A549 (cell line): ENCODE measurements at regions not wholly inside any gene's neighbourhood (a gene's known extent, or its start where the extent isn't known, plus 50 kb on each side); places are given as distances from the start of the nearest gene placed in this dataset.

Experiments
- ATAC-seq, 2 experiments: fragments of 200-7000 bp in 1 of 2; fragments of >200 bp in 1 of 2; cut with Nextera tagmentation in 1 of 2; cut with Tn5 transposase in 1 of 2; 3 replicates each; pipeline versions ENCODE4 v1.8.0 to v1.9.1; 2018 to 2020; ENCODE audit warnings: mild to moderate bottlenecking in 1 of 2, moderate library complexity in 1 of 2
- CTCF ChIA-PET: fragments of 300-600 bp; sonication (Branson Sonifier 250); formaldehyde crosslinking; extraction: SDS; loops from one replicate; lab custom pipeline; 2021; ENCODE audit warnings: antibody characterized with exemption, inconsistent platforms; lab: Yijun Ruan, JAX
- POLR2A ChIA-PET: fragments of 350-600 bp; formaldehyde crosslinking; extraction: SDS; loops from one replicate; lab custom pipeline; 2021; ENCODE audit warnings: antibody characterized with exemption, inconsistent platforms; lab: Yijun Ruan, JAX
- DNase-seq, 2 experiments: peaks; one replicate each; pipeline versions ENCODE4 v3.0.0 to v3.0.0-alpha.2; 2011 to 2016; ENCODE audit warnings: low read depth in 1 of 2, low spot score in 1 of 2
- FAIRE-seq: peaks from 2 replicates; lab custom pipeline; 2011; peaks lifted over from hg19 to GRCh38; lab: Jason Lieb, UNC
- H3K27ac ChIP-seq, 2 experiments: fragments of >200 bp; sonication (Bioruptor Twin); formaldehyde crosslinking; 3 replicates each; pipeline ENCODE4 v1.5.1; 2016 to 2017
- H3K4me1 ChIP-seq: fragments of >200 bp; sonication (Bioruptor Twin); formaldehyde crosslinking; 3 replicates; pipeline ENCODE4 v1.6.1; 2016
- H3K4me2 ChIP-seq: fragments of >200 bp; sonication (Bioruptor Twin); formaldehyde crosslinking; 3 replicates; pipeline ENCODE4 v1.6.1; 2016
- H3K4me3 ChIP-seq: fragments of >200 bp; sonication (Bioruptor Twin); formaldehyde crosslinking; 3 replicates; pipeline ENCODE4 v1.5.1; 2016
- H3K9me3 ChIP-seq: fragments of >200 bp; sonication (Bioruptor Twin); formaldehyde crosslinking; 3 replicates; pipeline ENCODE4 v1.6.1; 2016
- ATOH8 ChIP-seq: fragments of 250-450 bp; sonication (Bioruptor Pico); IDR thresholded peaks from 2 replicates; pipeline ENCODE4 v1.5.0; 2020; ENCODE audit warnings: low read depth, mild to moderate bottlenecking, moderate library complexity
- BHLHE40 ChIP-seq: IDR thresholded peaks from 2 replicates; pipeline ENCODE4 v1.6.1; 2012; ENCODE audit warnings: low read depth, low read length, inconsistent platforms
- CBX2 ChIP-seq: fragments of 200-600 bp; sonication (generic); IDR thresholded peaks from 2 replicates; pipeline ENCODE4 v1.6.1; 2016; ENCODE audit warnings: low read depth, mild to moderate bottlenecking, borderline replicate concordance
- CBX8 ChIP-seq: fragments of 200-600 bp; sonication (generic); IDR thresholded peaks from 2 replicates; pipeline ENCODE4 v1.6.1; 2016
- CHD4 ChIP-seq: fragments of 200-600 bp; sonication (generic); IDR thresholded peaks from 2 replicates; pipeline ENCODE4 v1.6.1; 2016; ENCODE audit warnings: antibody characterized with exemption, mild to moderate bottlenecking, borderline replicate concordance
- CTCF ChIP-seq: fragments of >200 bp; sonication (Bioruptor Twin); formaldehyde crosslinking; IDR thresholded peaks from 3 replicates; pipeline ENCODE4 v1.5.1; 2016
- EHF ChIP-seq: fragments of 250-450 bp; sonication (Bioruptor Pico); IDR thresholded peaks from 2 replicates; pipeline ENCODE4 v1.5.0; 2020; ENCODE audit warnings: mild to moderate bottlenecking
- EP300 ChIP-seq, 2 experiments: fragments of >200 bp; sonication (Bioruptor Twin); formaldehyde crosslinking; IDR thresholded peaks; 2 replicates in 1 of 2; 3 replicates in 1 of 2; pipeline ENCODE4 v1.6.1; 2016 to 2017
- ESRRA ChIP-seq: fragments of 150-350 bp; IDR thresholded peaks from 2 replicates; pipeline ENCODE4 v1.6.1; 2014; ENCODE audit warnings: mild to moderate bottlenecking, low read length, borderline replicate concordance
- HDAC2 ChIP-seq: fragments of 200-600 bp; sonication (generic); IDR thresholded peaks from 2 replicates; pipeline ENCODE4 v1.6.1; 2016
- HES2 ChIP-seq: fragments of >200 bp; sonication (Bioruptor Twin); formaldehyde crosslinking; IDR thresholded peaks from 2 replicates; pipeline ENCODE4 v1.6.1; 2016
- HEYL ChIP-seq: fragments of 250-450 bp; sonication (Bioruptor Pico); IDR thresholded peaks from 2 replicates; pipeline ENCODE4 v1.8.0; 2021; ENCODE audit warnings: mild to moderate bottlenecking, moderate library complexity
- HMGXB4 ChIP-seq: fragments of 250-450 bp; sonication (Bioruptor Pico); IDR thresholded peaks from 2 replicates; pipeline ENCODE4 v1.5.0; 2021; ENCODE audit warnings: mild to moderate bottlenecking, moderate library complexity, borderline replicate concordance
- HOXA7 ChIP-seq: fragments of 250-450 bp; sonication (Bioruptor Pico); IDR thresholded peaks from 2 replicates; pipeline ENCODE4 v1.5.0; 2020; ENCODE audit warnings: mild to moderate bottlenecking, moderate library complexity
- HOXB13 ChIP-seq: fragments of 250-450 bp; sonication (Bioruptor Pico); IDR thresholded peaks from 2 replicates; pipeline ENCODE4 v1.5.0; 2020; ENCODE audit warnings: low read depth, mild to moderate bottlenecking, moderate library complexity
- JUNB ChIP-seq: fragments of >200 bp; sonication (Bioruptor Twin); formaldehyde crosslinking; IDR thresholded peaks from 2 replicates; pipeline ENCODE4 v1.6.1; 2016
- KDM5A ChIP-seq: fragments of 200-600 bp; sonication (generic); IDR thresholded peaks from 2 replicates; pipeline ENCODE4 v1.6.1; 2016; ENCODE audit warnings: antibody characterized with exemption, mild to moderate bottlenecking
- MAFK ChIP-seq: fragments of 450-650 bp; IDR thresholded peaks from 2 replicates; pipeline ENCODE4 v1.6.1; 2014; ENCODE audit not compliant: partially characterized antibody
- MAZ ChIP-seq: fragments of 150-350 bp; IDR thresholded peaks from 2 replicates; pipeline ENCODE4 v1.6.1; 2014; ENCODE audit warnings: antibody characterized with exemption, low read depth, low read length, borderline replicate concordance
- NR3C1 ChIP-seq: fragments of >200 bp; sonication (Bioruptor Twin); formaldehyde crosslinking; IDR thresholded peaks from 3 replicates; pipeline ENCODE4 v1.6.1; 2017
- PBX3 ChIP-seq: IDR thresholded peaks from 2 replicates; pipeline ENCODE4 v1.6.1; 2012
- PHF8 ChIP-seq: fragments of 200-600 bp; sonication (generic); IDR thresholded peaks from 2 replicates; pipeline ENCODE4 v1.6.1; 2016; ENCODE audit warnings: low read depth, mild to moderate bottlenecking, antibody characterized with exemption, moderate library complexity, borderline replicate concordance
- POLR2AphosphoS2 ChIP-seq: conservative IDR thresholded peaks from 2 replicates; pipeline ENCODE4 v1.6.1; 2012; ENCODE audit warnings: low read length, improper control_type of control experiment, inconsistent platforms
- RFX5 ChIP-seq: fragments of 450-650 bp; IDR thresholded peaks from 2 replicates; pipeline ENCODE4 v1.7.1; 2014; ENCODE audit warnings: antibody characterized with exemption, mild to moderate bottlenecking, moderate library complexity
- USF2 ChIP-seq: fragments of 450-650 bp; IDR thresholded peaks from 2 replicates; pipeline ENCODE4 v1.6.1; 2014; ENCODE audit warnings: antibody characterized with exemption
- ZFP36 ChIP-seq: fragments of 450-650 bp; IDR thresholded peaks from 2 replicates; pipeline ENCODE4 v1.6.1; 2014; ENCODE audit warnings: borderline replicate concordance; ENCODE audit not compliant: partially characterized antibody
- ZSCAN20 ChIP-seq: fragments of 250-450 bp; sonication (Bioruptor Pico); IDR thresholded peaks from 2 replicates; pipeline ENCODE4 v1.8.0; 2022; ENCODE audit warnings: mild to moderate bottlenecking, moderate library complexity
- WGBS: methylation state at CpG from one replicate; pipeline ENCODE4 v1.1.6; 2017; ENCODE audit errors: missing lambda C conversion rate; 5-methylcytosine and 5-hydroxymethylcytosine counted together

GRCh38 chr6:10140824-10141223, 274.1 kb downstream of the TFAP2A start:
- DNase-seq (no peak), FAIRE-seq (no peak), ATAC-seq (no peak)
- no peak for TF ChIP-seq MAFK
- no peak for TF ChIP-seq HMGXB4
- no peak for TF ChIP-seq MAZ
- no peak for TF ChIP-seq POLR2AphosphoS2
- TF ChIP-seq ATOH8 (CRISPR knock-in tag): no peak
- no peak for TF ChIP-seq HEYL (CRISPR knock-in tag)
- no peak for TF ChIP-seq NR3C1
- no peak for TF ChIP-seq BHLHE40
- no peak for TF ChIP-seq USF2
- no peak for TF ChIP-seq EP300 (IDR thresholded peaks at IDR 0.05)
- TF ChIP-seq ZFP36: no peak
- no peak for TF ChIP-seq HES2
- TF ChIP-seq HOXB13 (CRISPR knock-in tag): no peak
- no peak for TF ChIP-seq HOXA7 (CRISPR knock-in tag)
- no peak for TF ChIP-seq ZSCAN20 (CRISPR knock-in tag)
- TF ChIP-seq EHF: no peak
- no peak for TF ChIP-seq CHD4
- H3K4me1 ChIP-seq: no peaks in the 10 kb centered on the region
- ChIA-PET POLR2A (no interaction called here), CTCF (no interaction called here)
- no peak overlapping the region for H3K4me2 ChIP-seq
- no peak overlapping the region for H3K27ac ChIP-seq
- no peak overlapping the region for H3K4me3 ChIP-seq
- WGBS: 58% methylated on average over 3 of the region's 3 CpGs
- H3K9me3 ChIP-seq: peaks cover 4% of the 10 kb centered on the region; the same call in 1 of the 3 replicates

GRCh38 chr6:10140136-10140535, 274.7 kb downstream of the TFAP2A start:
- TF ChIP-seq PBX3 (no peak), KDM5A (no peak), HES2 (no peak), RFX5 (no peak), HDAC2 (no peak), CBX2 (no peak), HOXB13 (CRISPR knock-in tag) (no peak), EP300 (IDR thresholded peaks at IDR 0.05) (no peak), JUNB (no peak), PHF8 (no peak), CHD4 (no peak), ZFP36 (no peak), BHLHE40 (no peak), ATOH8 (CRISPR knock-in tag) (no peak), CBX8 (no peak), ESRRA (no peak), CTCF (no peak), NR3C1 (no peak)
- TF ChIP-seq, all 56 proteins: peak for 0
- ATAC-seq: no peak
- WGBS: 84% methylated on average over 3 of the region's 3 CpGs
- Histone ChIP-seq H3K4me3 (no peak overlapping the region), H3K27ac (no peak overlapping the region), H3K9me3 (peaks cover 4% of the 10 kb centered on the region; the same call in 1 of the 3 replicates), H3K4me2 (no peak overlapping the region), H3K4me1 (no peaks in the 10 kb centered on the region)
- ChIA-PET CTCF (no interaction called here), POLR2A (no interaction called here)
- no peak for FAIRE-seq
- DNase-seq: no peak
